Activated naive CD8-positive, alpha-beta T cell treated with anti-CD3 and anti-CD28 coated beads, Interleukin-2, amount 50 U/mL, for 24 hours (primary cell): ENCODE measurements at regions not wholly inside any gene's neighbourhood (a gene's known extent, or its start where the extent isn't known, plus 50 kb on each side); places are given as distances from the start of the nearest gene placed in this dataset.

Experiments
- ATAC-seq: fragments of 150-1000 bp; cut with Tn5 transposase; one replicate; pipeline ENCODE4 v1.10.0; 2021
- DNase-seq: peaks from one replicate; pipeline ENCODE4 v3.0.0; 2021
- H3K27ac Mint-ChIP-seq: one replicate; pipeline ENCODE4 v1.8.0; 2021; ENCODE audit warnings: mild to moderate bottlenecking, mixed read lengths
- H3K27me3 Mint-ChIP-seq: one replicate; pipeline ENCODE4 v1.8.0; 2021; ENCODE audit warnings: mixed read lengths
- H3K36me3 Mint-ChIP-seq: one replicate; pipeline ENCODE4 v1.8.0; 2021; ENCODE audit warnings: low read depth, mixed read lengths
- H3K4me1 Mint-ChIP-seq: one replicate; pipeline ENCODE4 v1.8.0; 2021; ENCODE audit warnings: mixed read lengths
- H3K4me3 Mint-ChIP-seq: one replicate; pipeline ENCODE4 v1.8.0; 2021; ENCODE audit warnings: mild to moderate bottlenecking, moderate library complexity, mixed read lengths
- H3K9me3 Mint-ChIP-seq: one replicate; pipeline ENCODE4 v1.8.0; 2021; ENCODE audit warnings: mixed read lengths

DNA sequence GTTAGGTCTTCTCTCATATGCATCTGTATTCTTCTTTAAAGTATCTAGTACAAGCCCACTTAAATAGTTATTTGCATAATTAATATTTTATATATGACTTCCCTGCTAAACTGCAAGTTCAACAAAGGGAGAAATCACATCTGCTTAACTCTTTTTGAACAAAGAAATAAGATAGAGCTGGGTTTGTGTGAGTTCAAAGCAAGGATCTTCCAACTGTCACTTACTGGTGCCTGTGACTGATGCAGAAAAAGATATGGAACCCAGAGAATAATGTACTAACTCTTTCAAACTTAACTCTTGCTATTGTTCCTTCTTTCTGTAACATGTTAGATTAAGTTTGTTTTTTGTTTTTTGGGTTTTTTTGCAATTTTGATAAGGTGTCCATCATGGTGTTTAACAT is 71.3 kb upstream of the SP4 start:
- Mint-ChIP-seq H3K4me3 (no peak overlapping the region), H3K36me3 (no peaks in the 10 kb centered on the region), H3K27me3 (peaks cover 2% of the 10 kb centered on the region), H3K9me3 (no peaks in the 10 kb centered on the region), H3K27ac (no peak overlapping the region), H3K4me1 (peaks cover 74% of the 10 kb centered on the region)
- DNase-seq: no peak
- no peak for ATAC-seq

DNA sequence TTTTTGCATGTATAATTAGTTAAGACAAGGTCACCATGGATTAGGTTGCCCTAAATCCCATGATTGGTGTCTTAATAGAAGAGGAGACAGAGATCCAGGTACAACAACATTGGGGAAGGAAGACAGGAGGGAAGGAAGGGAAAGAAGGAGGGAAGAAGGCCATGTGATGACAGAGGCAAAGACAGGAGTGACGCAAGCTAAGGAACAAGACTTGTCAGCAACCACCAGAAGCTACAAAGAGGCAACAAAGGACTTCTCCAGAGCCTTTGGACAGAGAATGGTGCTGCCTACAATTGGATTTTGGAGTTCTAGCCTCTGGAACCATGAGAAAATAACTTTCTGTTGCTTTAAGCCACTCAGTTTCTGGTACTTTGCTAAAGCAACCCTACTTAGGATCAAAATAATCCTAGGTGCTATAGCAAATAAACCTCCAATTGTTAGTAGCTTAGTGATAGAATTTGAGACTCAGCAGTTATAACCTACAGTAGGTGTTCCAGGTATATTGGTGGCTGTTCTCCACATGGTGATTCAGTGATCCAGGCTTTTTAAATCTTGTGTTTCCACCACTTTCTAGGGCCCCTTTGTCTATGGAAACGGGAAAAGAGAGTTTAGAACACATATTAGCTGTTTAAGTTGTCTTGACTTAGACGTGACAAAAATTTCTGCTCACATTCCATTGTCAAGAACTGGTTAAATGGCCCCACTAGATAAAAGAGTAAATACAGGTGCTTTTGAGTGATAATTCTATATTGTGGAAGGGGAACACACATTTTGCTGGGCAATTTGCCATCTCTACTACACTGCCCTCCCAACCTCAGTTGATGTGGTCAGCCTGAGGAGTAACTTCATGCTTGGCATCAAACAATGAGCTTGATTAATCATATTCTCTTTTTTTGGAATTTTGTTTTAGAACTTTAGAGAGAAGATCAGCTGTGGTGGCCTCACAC is 70.5 kb upstream of the SP4 start:
- Mint-ChIP-seq H3K27ac (no peak overlapping the region), H3K9me3 (no peaks in the 10 kb centered on the region), H3K27me3 (peaks cover 2% of the 10 kb centered on the region), H3K4me3 (no peak overlapping the region), H3K4me1 (peaks cover 71% of the 10 kb centered on the region), H3K36me3 (no peaks in the 10 kb centered on the region)
- ATAC-seq (no peak), DNase-seq (no peak)

DNA sequence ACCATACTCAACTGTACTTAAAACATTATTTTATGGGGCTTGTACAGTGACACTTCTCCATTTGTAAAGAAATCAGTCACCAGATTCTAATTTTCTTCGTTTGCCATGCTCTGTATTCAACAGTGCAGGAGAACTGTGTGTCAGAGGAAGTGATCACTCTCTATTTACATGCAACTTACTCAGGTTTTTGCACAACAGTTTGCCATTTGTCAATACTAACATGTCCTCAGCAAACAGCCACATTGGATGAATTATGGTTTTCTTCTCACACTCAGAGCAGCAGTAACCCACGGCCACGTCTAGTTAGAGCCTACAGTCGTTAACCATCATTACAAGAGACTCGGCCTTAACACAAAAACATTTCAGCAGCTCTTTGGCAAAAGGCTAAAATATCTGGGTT is 69.2 kb upstream of the SP4 start:
- Mint-ChIP-seq H3K4me3 (no peak overlapping the region), H3K36me3 (no peaks in the 10 kb centered on the region), H3K9me3 (no peaks in the 10 kb centered on the region), H3K27ac (no peak overlapping the region), H3K4me1 (peaks cover 59% of the 10 kb centered on the region), H3K27me3 (peaks cover 2% of the 10 kb centered on the region)
- DNase-seq (no peak), ATAC-seq (no peak)

DNA sequence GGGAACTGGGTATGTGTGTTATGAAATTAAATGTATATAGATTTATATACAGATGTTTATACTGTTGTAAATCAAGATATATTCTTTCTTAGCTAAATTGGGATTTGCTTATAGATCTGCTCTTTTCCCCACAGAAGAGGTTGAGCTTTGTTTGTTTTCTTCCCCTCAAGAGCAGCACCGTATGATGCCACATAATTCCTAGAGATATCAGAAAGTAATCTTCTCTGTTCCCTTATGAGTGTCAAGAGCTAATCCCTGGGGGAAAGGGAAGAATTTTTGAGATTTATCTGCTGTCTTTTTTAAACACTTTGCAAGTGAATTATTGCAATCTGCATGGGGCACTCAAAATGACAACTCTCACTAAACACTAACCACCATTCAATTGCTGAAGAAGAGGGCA is 68.7 kb upstream of the SP4 start:
- Mint-ChIP-seq H3K36me3 (no peaks in the 10 kb centered on the region), H3K27me3 (peaks cover 2% of the 10 kb centered on the region), H3K4me1 (peaks cover 54% of the 10 kb centered on the region), H3K4me3 (no peak overlapping the region), H3K27ac (no peak overlapping the region), H3K9me3 (no peaks in the 10 kb centered on the region)
- no peak for DNase-seq
- ATAC-seq: no peak

DNA sequence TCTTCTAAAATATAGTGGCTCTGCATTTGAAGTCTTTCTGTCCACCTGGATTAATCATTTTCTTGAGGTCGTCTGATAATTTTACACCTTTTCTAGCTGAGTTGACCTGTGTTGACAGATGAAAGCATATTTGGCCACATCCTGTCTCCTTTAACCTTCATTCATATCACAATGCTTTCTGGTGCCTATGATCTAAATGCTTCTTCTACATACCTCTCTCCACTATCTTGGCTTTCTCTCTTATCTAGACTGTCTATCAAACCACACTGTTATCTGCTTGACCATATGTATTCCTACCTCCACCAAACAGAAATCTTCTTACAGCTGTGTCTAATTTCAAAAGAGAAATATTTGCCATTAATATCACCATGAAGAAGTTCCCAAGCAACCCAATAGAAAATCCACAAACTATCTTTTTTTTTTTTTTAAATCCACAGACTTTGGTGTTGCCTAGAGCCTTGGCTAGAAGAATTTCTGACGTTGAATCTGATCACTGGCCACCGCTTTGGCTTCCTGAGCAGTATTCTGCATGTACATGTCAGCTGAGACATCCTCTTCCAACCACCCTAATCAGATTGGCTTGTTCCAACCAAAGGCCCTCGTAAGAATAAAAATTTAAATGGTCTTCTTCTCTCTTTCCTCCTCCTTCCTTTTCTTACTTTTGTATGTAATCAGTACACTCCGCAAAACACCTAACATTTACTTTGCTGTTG is 66.3 kb upstream of the SP4 start:
- Mint-ChIP-seq H3K9me3 (no peaks in the 10 kb centered on the region), H3K36me3 (no peaks in the 10 kb centered on the region), H3K27ac (no peak overlapping the region), H3K4me3 (no peak overlapping the region), H3K27me3 (peaks cover 2% of the 10 kb centered on the region), H3K4me1 (peaks cover 51% of the 10 kb centered on the region)
- DNase-seq (no peak), ATAC-seq (no peak)

DNA sequence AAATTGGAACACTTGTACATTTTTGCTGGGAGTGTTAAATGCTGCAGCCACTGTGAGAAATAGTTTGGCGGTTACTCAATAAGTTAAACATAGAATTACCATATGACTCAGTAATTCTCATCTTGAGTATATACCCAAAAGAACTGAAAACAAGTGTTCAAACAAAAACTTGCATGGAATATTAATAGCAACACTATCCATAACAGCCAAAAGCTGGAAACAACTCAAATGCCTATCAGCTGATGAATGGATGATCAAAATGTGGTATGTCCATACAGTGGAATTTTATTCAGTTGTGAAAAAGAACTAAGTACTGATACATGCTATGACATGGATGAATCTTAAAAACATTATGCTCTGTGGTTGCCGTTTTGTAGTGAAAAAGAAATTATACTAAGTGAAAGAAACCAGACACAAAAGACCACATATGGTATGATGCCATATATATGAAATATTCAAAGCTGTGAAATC is 63.0 kb upstream of the SP4 start:
- H3K27me3 Mint-ChIP-seq: no peaks in the 10 kb centered on the region
- peaks cover 36% of the 10 kb centered on the region for H3K4me1 Mint-ChIP-seq
- DNase-seq (no peak), ATAC-seq (peak; percentile 75)
- H3K4me3 Mint-ChIP-seq: no peak overlapping the region
- H3K27ac Mint-ChIP-seq: no peak overlapping the region
- peaks cover 4% of the 10 kb centered on the region for H3K9me3 Mint-ChIP-seq
- H3K36me3 Mint-ChIP-seq: no peaks in the 10 kb centered on the region

DNA sequence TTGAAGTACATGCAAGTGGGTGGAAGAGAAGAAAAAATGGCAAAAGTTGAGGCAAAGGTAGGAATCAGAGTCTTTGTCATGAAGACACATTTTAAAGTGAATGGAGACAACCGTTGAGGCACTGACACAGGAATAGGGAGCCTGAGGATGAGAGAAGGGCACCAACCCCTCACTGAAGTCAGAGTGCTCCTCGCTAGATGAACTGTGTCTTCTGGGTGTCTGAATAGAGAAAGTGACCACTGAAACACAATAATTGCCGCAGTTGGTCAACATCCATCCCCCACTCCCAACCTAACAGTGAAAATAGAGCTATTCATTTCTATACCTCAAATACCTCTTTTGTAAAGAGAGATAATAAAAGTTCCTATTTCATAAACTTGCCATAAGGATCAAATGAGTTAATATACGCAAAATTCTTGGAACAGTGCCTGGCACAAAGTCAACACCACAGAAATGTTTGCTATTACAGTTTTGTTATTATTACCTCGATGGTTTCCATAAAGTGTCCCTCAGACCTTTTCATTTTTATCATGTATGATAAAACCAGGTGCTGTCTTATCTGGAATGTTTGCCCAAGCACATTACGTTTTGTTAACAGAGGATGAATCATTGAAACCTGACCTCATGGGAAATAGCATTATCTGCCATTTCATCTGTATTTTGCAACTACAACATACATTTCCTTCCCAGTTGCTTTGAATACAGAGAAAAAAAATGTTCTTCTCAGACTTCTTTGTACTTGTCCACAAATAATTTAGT is 61.8 kb upstream of the SP4 start:
- Mint-ChIP-seq H3K4me1 (peaks cover 41% of the 10 kb centered on the region), H3K27ac (no peak overlapping the region), H3K4me3 (no peak overlapping the region), H3K9me3 (peaks cover 4% of the 10 kb centered on the region), H3K36me3 (no peaks in the 10 kb centered on the region), H3K27me3 (no peaks in the 10 kb centered on the region)
- DNase-seq (no peak), ATAC-seq (no peak)

DNA sequence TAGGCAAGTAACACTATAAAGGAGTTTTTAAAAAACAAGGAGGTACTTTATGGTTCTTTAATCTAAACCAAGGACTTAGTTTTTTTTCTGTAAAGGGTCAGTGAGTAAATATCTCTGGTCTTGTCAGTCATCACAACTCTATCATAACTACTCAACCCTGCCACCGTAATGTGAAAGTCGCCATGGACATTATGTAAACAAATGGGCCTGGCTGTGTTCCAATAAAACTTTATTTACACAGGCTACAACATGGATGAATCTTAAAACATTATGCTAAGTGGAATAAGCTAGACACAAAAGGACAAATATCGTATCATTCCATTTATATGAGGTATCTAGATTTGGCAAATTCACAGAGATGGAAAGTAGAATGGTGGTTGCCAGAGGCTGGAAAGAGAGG is 60.8 kb upstream of the SP4 start:
- Mint-ChIP-seq H3K4me3 (no peak overlapping the region), H3K9me3 (peaks cover 4% of the 10 kb centered on the region), H3K36me3 (no peaks in the 10 kb centered on the region), H3K4me1 (peaks cover 33% of the 10 kb centered on the region), H3K27ac (no peak overlapping the region), H3K27me3 (no peaks in the 10 kb centered on the region)
- DNase-seq (no peak), ATAC-seq (no peak)

DNA sequence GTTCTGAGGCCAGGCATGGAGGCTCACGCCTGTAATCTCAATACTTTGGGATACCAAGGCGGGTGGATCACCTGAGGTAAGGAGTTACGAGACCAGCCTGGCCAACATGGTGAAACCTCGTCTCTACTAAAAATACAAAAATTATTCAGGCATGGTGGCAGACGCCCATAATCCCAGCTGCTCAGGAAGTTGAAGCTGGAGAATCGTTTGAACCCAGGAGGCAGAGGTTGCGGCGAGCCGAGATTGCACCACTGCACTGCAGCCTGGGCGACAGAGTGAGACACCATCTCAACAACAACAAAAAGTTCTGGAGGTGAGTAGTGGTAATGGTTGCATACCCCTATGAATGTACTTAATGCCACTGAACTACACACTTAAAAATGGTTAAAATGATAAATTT is 60.3 kb upstream of the SP4 start:
- Mint-ChIP-seq H3K9me3 (peaks cover 4% of the 10 kb centered on the region), H3K27me3 (no peaks in the 10 kb centered on the region), H3K27ac (no peak overlapping the region), H3K4me1 (peaks cover 33% of the 10 kb centered on the region), H3K36me3 (no peaks in the 10 kb centered on the region), H3K4me3 (no peak overlapping the region)
- no peak for ATAC-seq
- DNase-seq: no peak

DNA sequence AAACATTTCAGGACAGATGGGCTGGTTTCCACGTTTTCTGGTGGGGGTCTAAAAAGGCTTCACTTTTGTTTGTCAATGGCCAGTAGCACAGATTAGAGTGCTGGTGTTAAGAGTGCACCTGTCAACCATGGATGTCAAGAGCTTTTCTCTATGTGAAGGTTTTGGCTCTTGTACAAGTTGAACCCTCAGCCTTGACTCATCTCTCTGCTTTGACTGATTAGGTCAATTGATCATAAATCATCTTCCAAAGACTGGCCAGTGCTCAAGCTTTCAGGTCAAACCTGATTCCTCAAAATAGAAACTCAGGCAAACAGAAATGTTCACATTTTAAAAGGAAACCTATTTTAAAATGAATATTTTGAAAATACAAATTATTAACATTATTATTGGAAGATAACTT is 59.6 kb upstream of the SP4 start:
- Mint-ChIP-seq H3K4me1 (peaks cover 33% of the 10 kb centered on the region), H3K9me3 (peaks cover 4% of the 10 kb centered on the region), H3K27ac (no peak overlapping the region), H3K36me3 (no peaks in the 10 kb centered on the region), H3K27me3 (no peaks in the 10 kb centered on the region), H3K4me3 (no peak overlapping the region)
- ATAC-seq: no peak
- no peak for DNase-seq

DNA sequence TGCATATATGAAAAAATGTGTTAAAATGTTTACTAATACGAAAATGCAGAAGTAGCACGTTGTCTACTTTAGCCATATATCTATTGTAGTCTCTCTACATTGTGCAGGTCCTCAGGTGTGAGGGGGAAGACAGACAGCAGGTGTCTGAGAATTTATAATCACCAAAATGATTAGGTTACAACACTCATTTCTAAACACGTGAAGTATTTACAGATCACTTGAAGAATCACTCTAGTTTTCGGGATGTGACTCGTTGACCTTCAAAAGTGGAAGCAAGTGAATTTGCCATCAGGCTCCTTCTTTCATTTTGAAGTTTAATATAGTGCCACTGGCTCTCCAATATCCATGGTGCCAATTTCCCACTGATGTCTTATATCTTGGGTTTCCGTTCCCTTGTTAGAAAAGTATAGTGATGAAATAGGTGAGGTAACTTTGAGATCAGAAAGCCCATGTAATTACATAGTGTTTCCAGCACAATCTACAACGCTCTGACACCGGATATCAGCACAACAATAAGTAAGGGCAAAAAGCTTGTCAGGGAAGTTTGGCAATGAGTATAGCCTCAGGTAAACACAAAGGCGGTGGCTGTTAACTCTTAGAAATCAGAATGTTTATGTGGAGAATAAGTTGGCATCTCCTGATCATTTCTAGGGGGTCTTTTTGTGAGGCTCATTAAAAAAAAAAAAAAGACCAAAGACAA is 57.5 kb upstream of the SP4 start:
- no peak overlapping the region for H3K4me3 Mint-ChIP-seq

DNA sequence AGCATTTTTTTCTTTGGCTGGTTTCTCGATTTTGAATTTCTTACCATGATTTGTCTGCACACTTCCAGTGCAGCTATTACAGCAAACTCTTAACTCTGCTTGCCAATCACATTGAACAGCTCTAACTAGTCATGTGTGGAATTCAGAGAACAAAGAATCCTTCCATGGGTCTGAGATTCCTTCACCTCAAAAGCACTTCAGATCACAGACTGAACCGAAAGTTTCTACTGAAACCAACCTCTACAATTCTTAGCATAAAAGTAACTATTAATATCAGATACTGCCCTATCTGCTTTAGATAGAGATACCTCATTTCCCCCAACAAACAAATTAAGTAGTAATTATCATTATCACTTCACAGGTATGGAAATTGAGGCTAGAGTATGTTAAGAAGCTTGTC is 56.5 kb upstream of the SP4 start:
- H3K27ac Mint-ChIP-seq: no peak overlapping the region
- no peak overlapping the region for H3K4me3 Mint-ChIP-seq
- H3K36me3 Mint-ChIP-seq: no peaks in the 10 kb centered on the region
- H3K4me1 Mint-ChIP-seq: peaks cover 15% of the 10 kb centered on the region
- H3K9me3 Mint-ChIP-seq: peaks cover 4% of the 10 kb centered on the region
- DNase-seq (no peak), ATAC-seq (no peak)
- no peaks in the 10 kb centered on the region for H3K27me3 Mint-ChIP-seq

More for the DNA sequence above, 57.5 kb upstream of the SP4 start:
- ATAC-seq (peak; percentile 36), DNase-seq (no peak)
- peaks cover 4% of the 10 kb centered on the region for H3K9me3 Mint-ChIP-seq
- H3K36me3 Mint-ChIP-seq: no peaks in the 10 kb centered on the region
- peaks cover 23% of the 10 kb centered on the region for H3K4me1 Mint-ChIP-seq
- no peak overlapping the region for H3K27ac Mint-ChIP-seq
- no peaks in the 10 kb centered on the region for H3K27me3 Mint-ChIP-seq

DNA sequence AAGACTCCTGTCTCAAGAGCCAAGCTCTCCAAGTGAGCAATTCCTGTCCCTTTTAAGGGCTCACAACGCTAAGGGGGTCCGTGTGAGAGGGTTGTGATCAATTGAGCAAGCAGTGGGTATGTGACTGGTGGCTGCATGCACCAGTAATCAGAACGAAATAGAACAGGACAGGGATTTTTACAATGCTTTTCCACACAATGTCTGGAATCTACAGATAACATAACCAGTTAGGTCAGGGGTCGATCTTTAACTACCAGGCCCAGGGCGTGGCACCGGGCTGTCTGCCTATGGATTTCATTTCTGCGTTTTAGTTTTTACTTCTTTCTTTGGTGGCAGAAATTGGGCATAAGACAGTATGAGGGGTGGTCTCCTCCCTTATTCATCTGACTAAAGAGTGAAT is 54.9 kb upstream of the SP4 start:
- Mint-ChIP-seq H3K36me3 (peaks cover 4% of the 10 kb centered on the region), H3K27ac (no peak overlapping the region), H3K4me3 (no peak overlapping the region), H3K9me3 (peaks cover 14% of the 10 kb centered on the region), H3K27me3 (no peaks in the 10 kb centered on the region), H3K4me1 (peaks cover 7% of the 10 kb centered on the region)
- ATAC-seq (no peak), DNase-seq (no peak)

DNA sequence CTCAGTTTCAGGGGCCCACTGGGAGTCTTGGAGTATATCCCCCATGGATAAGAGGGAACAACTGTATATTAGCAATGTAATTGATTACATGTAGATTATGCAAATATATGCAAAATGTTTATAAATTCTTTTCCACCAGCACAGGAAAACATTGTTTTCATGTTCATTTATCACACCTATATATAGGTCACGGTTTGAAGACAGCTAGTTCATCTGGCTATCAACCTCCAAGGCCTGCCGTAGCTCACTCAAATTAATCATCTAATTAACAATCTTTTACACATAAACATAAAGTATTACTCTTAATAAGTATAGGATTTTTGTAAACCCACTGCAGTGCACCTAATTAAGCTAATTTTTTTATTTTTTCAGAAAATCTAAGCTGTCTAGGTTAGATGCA is 53.7 kb upstream of the SP4 start:
- ATAC-seq: no peak
- H3K4me3 Mint-ChIP-seq: no peak overlapping the region
- DNase-seq: no peak
- H3K4me1 Mint-ChIP-seq: peaks cover 7% of the 10 kb centered on the region
- H3K27ac Mint-ChIP-seq: no peak overlapping the region
- H3K9me3 Mint-ChIP-seq: peaks cover 14% of the 10 kb centered on the region
- H3K27me3 Mint-ChIP-seq: no peaks in the 10 kb centered on the region
- peaks cover 4% of the 10 kb centered on the region for H3K36me3 Mint-ChIP-seq
